ENCODE measurements at regions not wholly inside any gene's neighbourhood (a gene's known extent, or its start where the extent isn't known, plus 50 kb on each side); places are given as distances from the start of the nearest gene placed in this dataset.

GRCh38 chr3:17983106-17983505, 240.7 kb upstream of the TBC1D5 start:
- no peak overlapping the region for H3K4me3 ChIP-seq
- intact Hi-C loops (cut with DNase I; ENCODE audit: low total_unique reads) = no loop called here
- H3K36me3 ChIP-seq = no peaks in the 10 kb centered on the region
- 14 to 43% (median 26%) methylated on average over 3 of the region's 3 CpGs for WGBS, 5 donors
- H3K27ac ChIP-seq = no peak overlapping the region
- DNase-seq = no peak
- TF ChIP-seq CTCF (IDR thresholded peaks at IDR 0.05 in 8 of 11, conservative IDR thresholded peaks at IDR 0.05 in 3 of 11) = no peak
- TF ChIP-seq POLR2A (IDR thresholded peaks at IDR 0.05) = no peak
- TF ChIP-seq POLR2AphosphoS5 (IDR thresholded peaks at IDR 0.05) = no peak
- peaks cover 0 to 4% (median 0%) of the 10 kb centered on the region in 7 donors for H3K27me3 ChIP-seq (replicated peaks in 1 of 7)
- no peaks in the 10 kb centered on the region for H3K4me1 ChIP-seq
- H3K9me3 ChIP-seq = no peaks in the 10 kb centered on the region

- Histone ChIP-seq H3K36me3 (no peaks in the 10 kb centered on the region), H3K27me3 (replicated peaks in 1 of 7) (peaks cover 0 to 4% (median 0%) of the 10 kb centered on the region in 7 donors), H3K9me3 (no peaks in the 10 kb centered on the region), H3K27ac (no peak overlapping the region), H3K4me3 (no peak overlapping the region), H3K4me1 (no peaks in the 10 kb centered on the region)
- intact Hi-C loops (cut with DNase I; ENCODE audit: low total_unique reads) = no loop called here
- WGBS, 5 donors = 85 to 94% (median 90%) methylated on average over 3 of the region's 3 CpGs
- no peak for DNase-seq
- no peak for TF ChIP-seq CTCF (IDR thresholded peaks at IDR 0.05 in 8 of 11, conservative IDR thresholded peaks at IDR 0.05 in 3 of 11)
- TF ChIP-seq POLR2AphosphoS5 (IDR thresholded peaks at IDR 0.05) = no peak
- TF ChIP-seq POLR2A (IDR thresholded peaks at IDR 0.05) = no peak
Measured at GRCh38 chr3:17982211-17982880, 239.9 kb upstream of the TBC1D5 start.

DNA sequence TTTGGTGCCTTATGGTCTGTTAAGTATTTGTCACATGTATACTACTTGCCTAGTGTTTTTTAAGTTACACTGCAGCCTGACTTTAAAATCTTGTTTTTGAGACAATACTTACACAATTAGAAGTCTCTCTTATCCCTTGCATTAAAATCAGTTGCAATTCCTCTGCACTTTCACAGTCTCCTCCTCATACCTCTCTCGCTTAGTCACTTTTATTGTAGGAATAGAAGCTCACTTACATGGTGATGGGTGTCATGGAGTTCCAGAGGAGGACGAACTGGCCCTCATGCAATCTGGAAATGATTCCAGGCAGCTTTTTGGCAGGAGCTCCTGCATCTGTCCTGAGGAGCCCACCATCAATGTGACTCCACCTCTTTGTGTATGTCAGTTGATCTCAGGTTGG, 238.4 kb upstream of the TBC1D5 start:
- DNase-seq = no peak
- intact Hi-C loops (cut with DNase I; ENCODE audit: low total_unique reads) = no loop called here
- no peak for TF ChIP-seq POLR2A (IDR thresholded peaks at IDR 0.05)
- no peak for TF ChIP-seq CTCF (IDR thresholded peaks at IDR 0.05 in 8 of 11, conservative IDR thresholded peaks at IDR 0.05 in 3 of 11)
- no peak for TF ChIP-seq POLR2AphosphoS5 (IDR thresholded peaks at IDR 0.05)
- WGBS, 5 donors = 50 to 75% (median 64%) methylated on average over 2 of the region's 2 CpGs
- no peak overlapping the region for H3K4me3 ChIP-seq
- no peak overlapping the region for H3K27ac ChIP-seq
- H3K27me3 ChIP-seq (replicated peaks in 1 of 7) = peaks cover 0 to 4% (median 0%) of the 10 kb centered on the region in 7 donors
- no peaks in the 10 kb centered on the region for H3K36me3 ChIP-seq
- H3K9me3 ChIP-seq = no peaks in the 10 kb centered on the region
- no peaks in the 10 kb centered on the region for H3K4me1 ChIP-seq

DNA sequence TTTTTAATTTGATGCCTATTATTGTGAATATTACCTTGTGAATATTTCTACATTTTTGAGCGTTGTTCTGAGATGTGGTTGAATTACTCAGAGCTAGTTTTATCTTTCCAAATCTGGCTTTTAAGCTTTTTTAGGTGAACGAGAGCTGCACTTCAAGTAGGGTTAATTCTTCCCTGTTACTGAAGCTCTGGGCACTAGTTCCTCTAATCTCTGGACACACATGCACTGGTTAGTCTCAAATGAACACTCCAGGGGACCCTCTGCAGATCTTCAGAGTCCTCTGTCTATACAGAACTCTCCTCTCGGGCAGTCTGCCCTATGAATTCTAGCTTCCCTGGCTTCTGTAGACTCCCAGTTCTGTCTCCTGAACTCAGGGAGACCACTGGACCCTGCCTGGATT, 237.5 kb upstream of the TBC1D5 start:
- Histone ChIP-seq H3K4me3 (no peak overlapping the region), H3K27ac (no peak overlapping the region), H3K4me1 (no peaks in the 10 kb centered on the region), H3K36me3 (no peaks in the 10 kb centered on the region), H3K27me3 (replicated peaks in 1 of 7) (peaks cover 0 to 4% (median 0%) of the 10 kb centered on the region in 7 donors), H3K9me3 (no peaks in the 10 kb centered on the region)
- no peak for TF ChIP-seq POLR2AphosphoS5 (IDR thresholded peaks at IDR 0.05)
- TF ChIP-seq POLR2A (IDR thresholded peaks at IDR 0.05) = no peak
- TF ChIP-seq CTCF (IDR thresholded peaks at IDR 0.05 in 8 of 11, conservative IDR thresholded peaks at IDR 0.05 in 3 of 11) = no peak
- intact Hi-C loops (cut with DNase I; ENCODE audit: low total_unique reads) = no loop called here
- no peak for DNase-seq
- 34 to 51% (median 50%) methylated on average over 3 of the region's 3 CpGs for WGBS, 5 donors
